T47D (cell line): ENCODE measurements at regions not wholly inside any gene's neighbourhood (a gene's known extent, or its start where the extent isn't known, plus 50 kb on each side); places are given as distances from the start of the nearest gene placed in this dataset.
"Not testable (repeated sequence)": the region's sequence is repeated elsewhere in the genome, so short reads cannot be mapped to it uniquely, and the experiment has no call there.

ENCODE experiments used
- DNase-seq, 2 experiments: peaks; one replicate each; pipeline versions ENCODE4 v3.0.0 to v3.0.0-alpha.2; 2011 to 2012; ENCODE audit warnings: low read depth in 1 of 2, low spot score in 1 of 2
- JUND ChIP-seq: IDR thresholded peaks from 2 replicates; pipeline ENCODE4 v1.6.1; 2012; ENCODE audit warnings: low read depth
- in situ Hi-C: cut with HindIII; loops from 2 replicates; pipeline ENCODE4 v1.10.0; 2016; ENCODE audit warnings: low sequenced_read_pairs, low pct_unique_long_range_greater_than_20kb

- in situ Hi-C loops = no loop called here
- TF ChIP-seq JUND = no peak
- DNase-seq = no peak
These were observed 220.1 kb upstream of the PDE3A start for GRCh38 chr12:20148241-20148640.

DNA sequence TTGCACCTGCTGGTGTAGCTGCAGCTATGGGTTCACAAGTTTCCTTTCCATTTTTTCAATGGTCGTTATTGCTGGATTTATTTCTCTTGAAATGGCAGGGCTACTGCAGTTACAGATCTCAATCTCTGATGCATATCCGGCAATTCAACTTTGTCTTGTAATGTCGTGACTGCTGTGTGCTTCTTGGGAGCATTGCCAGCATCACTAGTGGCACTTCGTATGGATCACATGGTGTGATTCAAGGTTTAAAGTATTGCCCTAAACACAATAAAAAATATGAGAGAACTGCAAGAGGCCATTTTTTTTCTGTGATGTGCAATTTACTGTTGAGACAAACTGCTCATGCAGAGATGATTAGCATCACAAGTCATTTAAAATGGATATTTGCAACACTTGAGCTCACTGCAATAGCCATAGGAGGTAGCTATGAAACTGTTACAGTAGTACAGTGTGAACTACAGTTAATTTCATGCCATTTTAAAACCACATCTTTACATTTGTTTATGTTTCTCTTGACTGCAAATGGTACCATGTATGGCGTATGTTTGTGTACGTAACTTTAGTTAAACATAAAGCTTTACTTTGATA is 217.4 kb upstream of the PDE3A start:
- no peak for DNase-seq
- in situ Hi-C loops = no loop called here
- TF ChIP-seq JUND = no peak

- DNase-seq = peak in 1 of 2 experiments; percentile 6
- in situ Hi-C loops = no loop called here
These were observed 214.3 kb upstream of the PDE3A start for GRCh38 chr12:20154052-20154451.

GRCh38 chr12:20155374-20155773 is 213.0 kb upstream of the PDE3A start:
- in situ Hi-C loops = no loop called here
- no peak for TF ChIP-seq JUND
- no peak for DNase-seq

More at GRCh38 chr12:20154052-20154451, 214.3 kb upstream of the PDE3A start:
- no peak for TF ChIP-seq JUND

DNA sequence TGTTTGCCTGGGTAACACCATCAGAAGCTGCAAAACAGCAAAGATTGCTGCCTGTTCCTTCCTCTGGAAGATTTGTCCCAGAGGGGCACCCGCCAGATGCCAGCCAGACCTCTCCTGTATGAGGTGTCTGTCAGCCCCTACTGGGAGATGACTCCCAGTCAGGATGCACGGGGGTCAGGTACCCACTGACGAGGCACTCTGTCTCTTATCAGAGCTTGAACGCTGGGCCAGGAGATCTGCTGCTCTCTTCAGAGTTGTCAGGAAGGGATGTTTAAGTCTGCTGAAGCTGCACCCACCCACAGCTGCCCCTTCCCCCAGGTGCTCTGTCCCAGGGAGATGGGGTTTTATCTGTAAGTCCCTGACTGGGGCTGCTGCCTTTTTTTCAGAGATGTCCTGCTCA is 207.4 kb upstream of the PDE3A start:
- in situ Hi-C loops, DNase-seq: not testable (repeated sequence)

DNA sequence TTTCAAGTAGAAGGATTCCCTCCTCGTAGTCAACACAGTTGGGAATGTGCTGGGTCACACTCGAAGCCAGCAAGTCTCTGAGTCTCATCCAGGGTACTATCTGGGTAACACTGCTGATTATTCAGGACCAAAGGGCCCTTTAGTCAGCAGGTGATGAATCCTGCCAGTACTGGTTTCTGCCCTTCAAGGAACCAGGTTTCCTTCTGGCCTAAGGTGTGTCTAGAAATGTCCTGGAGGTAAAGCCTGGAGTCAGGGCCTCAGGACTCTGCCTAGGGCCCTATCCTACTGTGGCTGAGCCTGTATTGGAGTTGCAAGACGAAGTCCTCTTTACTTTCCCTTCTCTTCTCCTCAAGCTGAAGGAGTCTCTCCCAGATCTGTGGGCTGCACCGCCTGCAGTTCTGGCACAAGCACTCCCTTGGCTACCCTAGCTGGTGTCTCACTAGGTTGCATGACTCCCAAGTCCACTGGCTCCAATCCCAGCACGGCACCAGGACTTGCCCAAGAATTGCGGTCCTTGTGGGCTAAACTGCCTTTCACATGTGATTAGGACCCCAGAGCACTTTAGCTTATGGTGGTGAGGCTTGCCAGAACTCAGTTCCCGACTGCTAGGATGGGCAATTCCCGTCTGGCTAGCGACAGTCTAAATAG is 193.7 kb upstream of the PDE3A start:
- in situ Hi-C loops = no loop called here
- no peak for TF ChIP-seq JUND
- DNase-seq = no peak

- DNase-seq = no peak
- no peak for TF ChIP-seq JUND
- in situ Hi-C loops = no loop called here
These were observed 192.5 kb upstream of the PDE3A start for GRCh38 chr12:20175704-20176388.

- no peak for DNase-seq
- TF ChIP-seq JUND = no peak
- in situ Hi-C loops = no loop called here
These were observed 186.7 kb upstream of the PDE3A start for GRCh38 chr12:20181416-20182180.

- no peak for DNase-seq
- no peak for TF ChIP-seq JUND
- in situ Hi-C loops = no loop called here
These were observed 184.8 kb upstream of the PDE3A start for GRCh38 chr12:20183563-20183962.

- DNase-seq = no peak
- in situ Hi-C loops = no loop called here
- TF ChIP-seq JUND = no peak
These were observed 183.8 kb upstream of the PDE3A start for GRCh38 chr12:20184514-20184913.

DNA sequence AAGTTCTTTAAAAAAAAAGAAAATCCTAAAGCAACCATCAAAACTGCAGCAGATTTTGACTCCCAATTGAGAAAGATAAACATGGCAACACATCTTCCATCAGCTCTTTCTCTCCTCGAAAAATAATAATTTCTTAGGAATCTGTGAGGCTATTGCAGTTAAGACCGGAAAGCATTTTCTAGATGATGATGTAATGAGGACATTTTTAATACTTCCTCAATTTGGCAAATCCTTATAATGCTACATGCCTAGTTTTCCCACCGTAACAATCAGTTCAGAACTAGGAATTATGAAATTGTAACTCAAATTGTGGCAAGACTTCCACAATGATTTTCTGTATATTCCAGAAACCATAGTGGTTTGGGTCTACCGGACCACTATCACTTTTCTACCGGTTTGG is 180.9 kb upstream of the PDE3A start:
- in situ Hi-C loops = no loop called here
- DNase-seq = no peak
- no peak for TF ChIP-seq JUND

- no peak for DNase-seq
- TF ChIP-seq JUND = no peak
- in situ Hi-C loops = no loop called here
These were observed 179.2 kb upstream of the PDE3A start for GRCh38 chr12:20188930-20189653.
